ENCODE measurements at regions not wholly inside any gene's neighbourhood (a gene's known extent, or its start where the extent isn't known, plus 50 kb on each side); places are given as distances from the start of the nearest gene placed in this dataset.
A peak's percentile ranks its signal among the peaks of the same experiment; 100 is the strongest.

DNA sequence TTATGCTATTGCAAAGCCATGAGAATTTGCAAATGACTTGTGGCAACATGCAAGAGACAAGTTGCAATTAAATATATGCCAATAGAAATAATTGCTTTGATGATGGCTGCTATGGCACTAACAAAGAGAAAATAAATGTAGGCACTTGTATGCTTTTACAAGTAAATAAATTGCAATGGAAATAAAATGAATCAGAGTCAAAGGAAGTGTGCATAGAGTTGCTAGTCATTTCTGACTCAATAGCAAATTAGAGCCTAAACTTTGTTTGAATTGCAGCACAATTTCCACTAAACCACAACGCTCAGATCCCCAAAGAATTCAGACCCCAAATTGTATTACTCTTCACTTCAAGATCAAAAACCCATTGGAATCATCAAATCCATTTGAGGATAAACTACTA is 792.1 kb upstream of the ARGLU1 start:
- no peak overlapping the region for H3K27ac ChIP-seq
- no peaks in the 10 kb centered on the region for H3K27me3 ChIP-seq
- intact Hi-C loops (cut with DNase I), result no loop called here
- TF ChIP-seq, protein P1, sequence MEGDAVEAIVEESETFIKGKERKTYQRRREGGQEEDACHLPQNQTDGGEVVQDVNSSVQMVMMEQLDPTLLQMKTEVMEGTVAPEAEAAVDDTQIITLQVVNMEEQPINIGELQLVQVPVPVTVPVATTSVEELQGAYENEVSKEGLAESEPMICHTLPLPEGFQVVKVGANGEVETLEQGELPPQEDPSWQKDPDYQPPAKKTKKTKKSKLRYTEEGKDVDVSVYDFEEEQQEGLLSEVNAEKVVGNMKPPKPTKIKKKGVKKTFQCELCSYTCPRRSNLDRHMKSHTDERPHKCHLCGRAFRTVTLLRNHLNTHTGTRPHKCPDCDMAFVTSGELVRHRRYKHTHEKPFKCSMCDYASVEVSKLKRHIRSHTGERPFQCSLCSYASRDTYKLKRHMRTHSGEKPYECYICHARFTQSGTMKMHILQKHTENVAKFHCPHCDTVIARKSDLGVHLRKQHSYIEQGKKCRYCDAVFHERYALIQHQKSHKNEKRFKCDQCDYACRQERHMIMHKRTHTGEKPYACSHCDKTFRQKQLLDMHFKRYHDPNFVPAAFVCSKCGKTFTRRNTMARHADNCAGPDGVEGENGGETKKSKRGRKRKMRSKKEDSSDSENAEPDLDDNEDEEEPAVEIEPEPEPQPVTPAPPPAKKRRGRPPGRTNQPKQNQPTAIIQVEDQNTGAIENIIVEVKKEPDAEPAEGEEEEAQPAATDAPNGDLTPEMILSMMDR (IDR thresholded peaks at IDR 0.05), result no peak
- no peaks in the 10 kb centered on the region for H3K4me1 ChIP-seq
- H3K4me3 ChIP-seq, result no peak overlapping the region
- ATAC-seq (no peak), DNase-seq (no peak)
- no peaks in the 10 kb centered on the region for H3K36me3 ChIP-seq
- H3K9me3 ChIP-seq, result no peaks in the 10 kb centered on the region

- no peaks in the 10 kb centered on the region for H3K4me1 ChIP-seq
- TF ChIP-seq, protein P1 (IDR thresholded peaks at IDR 0.05), result no peak
- no peak overlapping the region for H3K27ac ChIP-seq
- H3K4me3 ChIP-seq, result no peak overlapping the region
- DNase-seq (no peak), ATAC-seq (no peak)
- no peaks in the 10 kb centered on the region for H3K27me3 ChIP-seq
- H3K9me3 ChIP-seq, result no peaks in the 10 kb centered on the region
- no peaks in the 10 kb centered on the region for H3K36me3 ChIP-seq
- intact Hi-C loops (cut with DNase I), result no loop called here
Measured at GRCh38 chr13:107358866-107359265, 790.9 kb upstream of the ARGLU1 start.

- intact Hi-C loops (cut with DNase I), result no loop called here
- ATAC-seq, result peak; percentile 40
Measured at GRCh38 chr13:107351305-107351704, 783.4 kb upstream of the ARGLU1 start.

GRCh38 chr13:107348925-107349324 is 781.0 kb upstream of the ARGLU1 start:
- TF ChIP-seq, protein P1 (IDR thresholded peaks at IDR 0.05), result no peak
- no peaks in the 10 kb centered on the region for H3K36me3 ChIP-seq
- H3K4me1 ChIP-seq, result no peaks in the 10 kb centered on the region
- intact Hi-C loops (cut with DNase I), result no loop called here
- H3K27me3 ChIP-seq, result no peaks in the 10 kb centered on the region
- no peak for ATAC-seq
- no peak overlapping the region for H3K4me3 ChIP-seq
- no peak for DNase-seq
- H3K27ac ChIP-seq, result no peak overlapping the region
- no peaks in the 10 kb centered on the region for H3K9me3 ChIP-seq

More at GRCh38 chr13:107351305-107351704, 783.4 kb upstream of the ARGLU1 start:
- Histone ChIP-seq H3K9me3 (no peaks in the 10 kb centered on the region), H3K4me3 (no peak overlapping the region), H3K36me3 (no peaks in the 10 kb centered on the region), H3K4me1 (no peaks in the 10 kb centered on the region), H3K27ac (no peak overlapping the region), H3K27me3 (no peaks in the 10 kb centered on the region)
- no peak for DNase-seq
- TF ChIP-seq, protein P1 (IDR thresholded peaks at IDR 0.05), result no peak

DNA sequence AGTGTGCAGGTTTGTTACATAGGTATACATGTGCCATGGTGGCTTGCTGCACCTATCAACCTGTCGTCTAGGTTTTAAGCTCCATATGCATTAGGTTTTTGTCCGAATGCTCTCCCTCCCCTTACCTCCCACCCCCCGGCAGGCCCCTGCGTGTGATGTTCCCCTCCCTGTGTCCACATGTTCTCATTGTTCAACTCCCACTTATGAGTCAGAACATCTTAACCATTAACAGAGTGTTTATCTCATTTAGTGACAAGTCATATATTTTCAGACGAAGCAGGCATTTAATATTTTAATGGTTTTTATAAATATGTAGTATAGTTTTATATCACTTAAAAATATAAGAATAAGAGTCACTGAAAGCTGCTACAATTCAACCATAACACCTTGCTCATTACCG is 780.5 kb upstream of the ARGLU1 start:
- Histone ChIP-seq H3K27me3 (no peaks in the 10 kb centered on the region), H3K9me3 (no peaks in the 10 kb centered on the region), H3K36me3 (no peaks in the 10 kb centered on the region), H3K27ac (no peak overlapping the region), H3K4me3 (no peak overlapping the region), H3K4me1 (no peaks in the 10 kb centered on the region)
- no peak for DNase-seq
- ATAC-seq, result no peak
- TF ChIP-seq, protein P1 (IDR thresholded peaks at IDR 0.05), result no peak
- intact Hi-C loops (cut with DNase I), result no loop called here

All from left lung (tissue), 4 donors.